Fibroblast of skin of right quadriceps (primary cell): ENCODE measurements at regions not wholly inside any gene's neighbourhood (a gene's known extent, or its start where the extent isn't known, plus 50 kb on each side); places are given as distances from the start of the nearest gene placed in this dataset.

Experiments
- DNase-seq: peaks from one replicate; pipeline ENCODE4 v3.0.0-alpha.2; 2013

- DNase-seq: no peak
Observed at GRCh38 chr4:24722026-24722568, 73.3 kb upstream of the SOD3 start.

- DNase-seq: no peak
Observed at GRCh38 chr4:24727390-24728224, 67.8 kb upstream of the SOD3 start.

GRCh38 chr4:24729119-24729730 lies 66.1 kb upstream of the SOD3 start:
- DNase-seq: peak; percentile 3

GRCh38 chr4:24730256-24731001 lies 64.9 kb upstream of the SOD3 start:
- DNase-seq: peak; percentile 27

- no peak for DNase-seq
Observed at GRCh38 chr4:24731448-24731847, 63.9 kb upstream of the SOD3 start.

GRCh38 chr4:24734511-24734910 lies 60.9 kb upstream of the SOD3 start:
- DNase-seq: no peak

- DNase-seq: peak; percentile 11
Observed at GRCh38 chr4:24736066-24736465, 59.3 kb upstream of the SOD3 start.

- DNase-seq: no peak
Observed at GRCh38 chr4:24741910-24742309, 53.5 kb upstream of the SOD3 start.

- no peak for DNase-seq
Observed at GRCh38 chr4:24742335-24742734, 53.0 kb upstream of the SOD3 start.

- no peak for DNase-seq
Observed at GRCh38 chr4:24742773-24743172, 52.6 kb upstream of the SOD3 start.

- DNase-seq: no peak
Observed at GRCh38 chr4:24743206-24743605, 52.2 kb upstream of the SOD3 start.

GRCh38 chr4:24743927-24744326 lies 51.4 kb upstream of the SOD3 start:
- DNase-seq: no peak

- DNase-seq: no peak
Observed at GRCh38 chr4:24745172-24745895, 50.0 kb upstream of the SOD3 start.
